Calu3 (cell line): ENCODE measurements at regions not wholly inside any gene's neighbourhood (a gene's known extent, or its start where the extent isn't known, plus 50 kb on each side); places are given as distances from the start of the nearest gene placed in this dataset.

Source experiments
- BruUV-seq: library from RNA; stranded (reverse); fragments of 400-500 nt; replicated peaks from 2 replicates; lab custom pipeline; 2021; lab: Mats Ljungman, UMichigan
- CTCF ChIA-PET: fragments of 300-600 bp; sonication (Branson Sonifier 250); formaldehyde crosslinking; loops from one replicate; lab custom pipeline; 2022; ENCODE audit warnings: antibody characterized with exemption; lab: Charles Lee
- DNase-seq: peaks from one replicate; pipeline ENCODE4 v3.0.0; 2022
- H3K27ac Mint-ChIP-seq: one replicate; pipeline ENCODE4 v1.8.0; 2022; ENCODE audit warnings: mixed read lengths; ENCODE audit not compliant: unreplicated experiment
- H3K27me3 Mint-ChIP-seq: one replicate; pipeline ENCODE4 v1.8.0; 2022; ENCODE audit warnings: mixed read lengths; ENCODE audit not compliant: unreplicated experiment
- H3K36me3 Mint-ChIP-seq: one replicate; pipeline ENCODE4 v1.8.0; 2022; ENCODE audit warnings: mild to moderate bottlenecking, moderate library complexity, mixed read lengths; ENCODE audit not compliant: insufficient read depth, unreplicated experiment
- H3K4me1 Mint-ChIP-seq: one replicate; pipeline ENCODE4 v1.8.0; 2022; ENCODE audit warnings: mild to moderate bottlenecking, low read depth, mixed read lengths; ENCODE audit not compliant: unreplicated experiment
- H3K4me3 Mint-ChIP-seq: one replicate; pipeline ENCODE4 v1.8.0; 2022; ENCODE audit warnings: mild to moderate bottlenecking, low read depth, moderate library complexity, mixed read lengths; ENCODE audit not compliant: unreplicated experiment
- H3K9me3 Mint-ChIP-seq: one replicate; pipeline ENCODE4 v1.8.0; 2022; ENCODE audit warnings: low read depth, mixed read lengths; ENCODE audit not compliant: unreplicated experiment
- intact Hi-C: fragments of 100-400 bp; cut with micrococcal nuclease; formaldehyde crosslinking; loops from one replicate; pipeline ENCODE4 v1.10.0; 2022; ENCODE audit not compliant: unreplicated experiment
- TF ChIP-seq, protein P1 (sequence below): fragments of 200-600 bp; IDR thresholded peaks from one replicate; pipeline ENCODE4 v1.8.0; 2022; ENCODE audit warnings: antibody characterized with exemption; ENCODE audit not compliant: unreplicated experiment

DNA sequence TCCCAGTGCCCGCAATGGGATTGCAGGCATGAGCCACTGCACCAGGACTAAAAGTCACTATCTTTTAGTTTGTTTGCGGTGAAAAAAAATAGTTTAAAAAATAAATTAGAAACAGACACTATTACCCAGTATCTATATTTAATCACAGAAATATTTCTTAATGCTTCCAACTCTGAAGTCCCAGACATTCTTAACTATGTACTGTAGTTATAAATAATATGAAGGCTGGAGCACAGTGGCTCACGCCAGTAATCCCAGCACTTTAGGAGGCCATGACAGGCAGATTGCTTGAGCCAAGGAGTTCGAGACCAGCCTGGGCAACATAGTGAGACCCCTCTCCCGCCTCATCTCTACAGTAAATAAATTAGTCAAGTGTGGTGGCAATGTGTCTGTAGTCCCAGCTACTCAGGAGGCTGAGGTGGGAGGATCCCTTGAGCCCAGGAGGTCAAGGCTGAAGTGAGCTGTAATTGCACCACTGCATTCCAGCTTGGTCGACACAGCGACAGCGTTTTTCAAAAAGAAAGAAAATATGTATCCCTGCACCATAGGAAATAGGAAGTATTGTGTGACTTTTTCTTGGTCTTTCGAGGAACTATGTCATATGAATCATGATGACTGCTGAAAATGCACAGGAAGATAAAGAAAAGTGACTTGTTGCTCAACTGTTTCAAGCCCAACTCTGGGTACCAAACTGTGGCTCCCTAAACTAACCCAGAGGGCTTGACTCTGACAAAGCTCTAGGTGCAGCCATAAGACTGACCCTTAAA lies 74.9 kb upstream of the STEAP1B start:
- no TSS peak for BruUV-seq
- H3K36me3 Mint-ChIP-seq, result peaks cover 59% of the 10 kb centered on the region
- intact Hi-C loops, result no loop called here
- H3K27me3 Mint-ChIP-seq, result no peaks in the 10 kb centered on the region
- TF ChIP-seq, protein P1, sequence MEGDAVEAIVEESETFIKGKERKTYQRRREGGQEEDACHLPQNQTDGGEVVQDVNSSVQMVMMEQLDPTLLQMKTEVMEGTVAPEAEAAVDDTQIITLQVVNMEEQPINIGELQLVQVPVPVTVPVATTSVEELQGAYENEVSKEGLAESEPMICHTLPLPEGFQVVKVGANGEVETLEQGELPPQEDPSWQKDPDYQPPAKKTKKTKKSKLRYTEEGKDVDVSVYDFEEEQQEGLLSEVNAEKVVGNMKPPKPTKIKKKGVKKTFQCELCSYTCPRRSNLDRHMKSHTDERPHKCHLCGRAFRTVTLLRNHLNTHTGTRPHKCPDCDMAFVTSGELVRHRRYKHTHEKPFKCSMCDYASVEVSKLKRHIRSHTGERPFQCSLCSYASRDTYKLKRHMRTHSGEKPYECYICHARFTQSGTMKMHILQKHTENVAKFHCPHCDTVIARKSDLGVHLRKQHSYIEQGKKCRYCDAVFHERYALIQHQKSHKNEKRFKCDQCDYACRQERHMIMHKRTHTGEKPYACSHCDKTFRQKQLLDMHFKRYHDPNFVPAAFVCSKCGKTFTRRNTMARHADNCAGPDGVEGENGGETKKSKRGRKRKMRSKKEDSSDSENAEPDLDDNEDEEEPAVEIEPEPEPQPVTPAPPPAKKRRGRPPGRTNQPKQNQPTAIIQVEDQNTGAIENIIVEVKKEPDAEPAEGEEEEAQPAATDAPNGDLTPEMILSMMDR, result no peak
- H3K4me3 Mint-ChIP-seq, result no peak overlapping the region
- peaks cover 76% of the 10 kb centered on the region for H3K4me1 Mint-ChIP-seq
- peak overlapping the region; percentile 96 for H3K27ac Mint-ChIP-seq
- DNase-seq, result no peak
- H3K9me3 Mint-ChIP-seq, result peaks cover 3% of the 10 kb centered on the region
- CTCF ChIA-PET, result interaction anchor here (1.2 kb wide), 1 partner anchor 72 kb away, joined by 3 read pairs; no protein-coding TSS in a partner anchor

- intact Hi-C loops, result loop anchor here (1.0 kb wide), 1 partner anchor 10 kb away; no protein-coding TSS in a partner anchor
- Mint-ChIP-seq H3K4me3 (peak overlapping the region; percentile 47), H3K9me3 (no peaks in the 10 kb centered on the region), H3K36me3 (peaks cover 50% of the 10 kb centered on the region), H3K27me3 (no peaks in the 10 kb centered on the region), H3K27ac (peak overlapping the region; percentile 80), H3K4me1 (peaks cover 68% of the 10 kb centered on the region)
- TF ChIP-seq, protein P1, result no peak
- BruUV-seq, result no TSS peak
- CTCF ChIA-PET, result interaction anchor here (0.7 to 2.2 kb wide), 8 partner anchors 10 to 160 kb away, joined by 3 to 25 read pairs (median 7); partner anchors contain the start of gene IL6
- peak; percentile 85 for DNase-seq
Observed at GRCh38 chr7:22572937-22573336, 72.9 kb upstream of the STEAP1B start.

- peak overlapping the region; percentile 47 for H3K4me3 Mint-ChIP-seq
- no peaks in the 10 kb centered on the region for H3K27me3 Mint-ChIP-seq
- CTCF ChIA-PET, result interaction anchor here (0.7 to 2.2 kb wide), 7 partner anchors 10 to 160 kb away, joined by 3 to 25 read pairs (median 8); partner anchors contain the start of gene IL6
- DNase-seq, result peak; percentile 13
- H3K36me3 Mint-ChIP-seq, result peaks cover 43% of the 10 kb centered on the region
- TSS peak; percentile 96 for BruUV-seq
- no peaks in the 10 kb centered on the region for H3K9me3 Mint-ChIP-seq
- peaks cover 68% of the 10 kb centered on the region for H3K4me1 Mint-ChIP-seq
- intact Hi-C loops, result no loop called here
- H3K27ac Mint-ChIP-seq, result peak overlapping the region; percentile 80
- TF ChIP-seq, protein P1, result no peak
Observed at GRCh38 chr7:22572292-22572691, 72.3 kb upstream of the STEAP1B start.

DNA sequence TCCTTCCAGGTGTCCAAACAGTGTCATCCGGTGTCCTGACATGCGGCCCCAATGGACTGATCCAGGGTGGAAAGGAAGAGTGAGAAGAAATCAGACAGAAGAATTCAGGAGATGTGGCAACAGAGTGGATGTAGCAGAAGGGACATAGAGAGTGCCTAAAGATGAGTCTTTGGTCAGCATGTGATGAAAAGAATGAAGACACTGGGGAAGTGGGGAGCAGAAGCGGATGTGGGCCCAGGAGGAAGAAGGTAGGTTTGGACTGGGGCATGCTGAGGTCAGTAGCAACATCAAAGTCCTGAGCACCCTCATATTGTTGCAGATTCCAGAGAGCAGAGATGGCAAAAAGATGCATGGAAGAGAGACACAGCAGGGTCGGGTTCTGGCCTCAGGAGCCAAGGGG lies 71.8 kb upstream of the STEAP1B start:
- Mint-ChIP-seq H3K36me3 (peaks cover 38% of the 10 kb centered on the region), H3K4me1 (peaks cover 68% of the 10 kb centered on the region), H3K27me3 (no peaks in the 10 kb centered on the region), H3K27ac (peak overlapping the region; percentile 80), H3K9me3 (no peaks in the 10 kb centered on the region), H3K4me3 (peak overlapping the region; percentile 7)
- no peak for DNase-seq
- no TSS peak for BruUV-seq
- TF ChIP-seq, protein P1, result no peak
- intact Hi-C loops, result no loop called here
- CTCF ChIA-PET, result interaction anchor here (0.6 to 2.2 kb wide), 2 partner anchors 14 to 77 kb away, joined by 4 to 16 read pairs; no protein-coding TSS in a partner anchor
